HG02840 (cell line): ENCODE measurements at regions not wholly inside any gene's neighbourhood (a gene's known extent, or its start where the extent isn't known, plus 50 kb on each side); places are given as distances from the start of the nearest gene placed in this dataset.

ENCODE experiments used
- ATAC-seq: cut with Tn5 transposase; IDR thresholded peaks from one replicate; pipeline ENCODE4 v1.9.1; 2021; ENCODE audit warnings: mild to moderate bottlenecking, moderate library complexity, moderate number of reproducible peaks; ENCODE audit not compliant: unreplicated experiment, low FRiP score

- ATAC-seq: no peak
Observed at GRCh38 chr4:187212446-187213080, 488.9 kb upstream of the FAT1 start.

GRCh38 chr4:187215438-187215837, 491.8 kb upstream of the FAT1 start:
- no peak for ATAC-seq

GRCh38 chr4:187218705-187219245, 495.1 kb upstream of the FAT1 start:
- ATAC-seq: no peak

GRCh38 chr4:187224560-187224959, 500.9 kb upstream of the FAT1 start:
- no peak for ATAC-seq

- ATAC-seq: no peak
Observed at GRCh38 chr4:187227907-187228704, 504.4 kb upstream of the FAT1 start.

GRCh38 chr4:187232196-187232595, 508.5 kb upstream of the FAT1 start:
- no peak for ATAC-seq

GRCh38 chr4:187232796-187233195, 509.1 kb upstream of the FAT1 start:
- no peak for ATAC-seq

- no peak for ATAC-seq
Observed at GRCh38 chr4:187235456-187236170, 512.0 kb upstream of the FAT1 start.

GRCh38 chr4:187236209-187236890, 512.7 kb upstream of the FAT1 start:
- ATAC-seq: no peak

GRCh38 chr4:187238646-187239045, 515.0 kb upstream of the FAT1 start:
- ATAC-seq: no peak

GRCh38 chr4:187251896-187252295, 528.2 kb upstream of the FAT1 start:
- ATAC-seq: no peak

- no peak for ATAC-seq
Observed at GRCh38 chr4:187256897-187257296, 533.2 kb upstream of the FAT1 start.

GRCh38 chr4:187258651-187259401, 535.2 kb upstream of the FAT1 start:
- ATAC-seq: no peak

GRCh38 chr4:187268940-187269339, 545.3 kb upstream of the FAT1 start:
- no peak for ATAC-seq

- no peak for ATAC-seq
Observed at GRCh38 chr4:187270154-187270553, 546.5 kb upstream of the FAT1 start.

- ATAC-seq: no peak
Observed at GRCh38 chr4:187271848-187272247, 548.2 kb upstream of the FAT1 start.

GRCh38 chr4:187274153-187274552, 550.5 kb upstream of the FAT1 start:
- ATAC-seq: no peak

- no peak for ATAC-seq
Observed at GRCh38 chr4:187276736-187277408, 553.2 kb upstream of the FAT1 start.

- ATAC-seq: no peak
Observed at GRCh38 chr4:187283201-187283955, 559.7 kb upstream of the FAT1 start.
